ENCODE measurements at regions not wholly inside any gene's neighbourhood (a gene's known extent, or its start where the extent isn't known, plus 50 kb on each side); places are given as distances from the start of the nearest gene placed in this dataset.
"Not testable (repeated sequence)": the region's sequence is repeated elsewhere in the genome, so short reads cannot be mapped to it uniquely, and the experiment has no call there.

DNA sequence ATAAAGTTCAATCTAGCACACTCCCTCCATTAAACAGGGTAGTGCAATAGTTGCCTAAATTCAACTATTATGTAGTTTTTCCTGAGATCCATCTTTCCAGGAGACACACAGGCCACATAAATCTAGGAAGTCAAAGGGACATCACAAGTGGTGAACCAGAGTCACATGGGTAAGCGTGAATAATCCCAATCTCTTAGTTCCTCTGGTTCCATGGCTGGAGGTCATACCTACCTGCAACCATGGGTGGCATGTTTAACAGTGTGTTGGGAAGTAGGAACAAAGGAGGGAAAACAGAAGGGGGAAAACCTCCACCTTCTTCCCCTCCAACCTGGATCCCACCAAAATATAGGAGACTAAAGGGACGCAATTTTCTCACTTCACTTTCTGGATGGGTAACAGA is 2651.6 kb downstream of the ARAP2 start:
- no peak for DNase-seq

DNA sequence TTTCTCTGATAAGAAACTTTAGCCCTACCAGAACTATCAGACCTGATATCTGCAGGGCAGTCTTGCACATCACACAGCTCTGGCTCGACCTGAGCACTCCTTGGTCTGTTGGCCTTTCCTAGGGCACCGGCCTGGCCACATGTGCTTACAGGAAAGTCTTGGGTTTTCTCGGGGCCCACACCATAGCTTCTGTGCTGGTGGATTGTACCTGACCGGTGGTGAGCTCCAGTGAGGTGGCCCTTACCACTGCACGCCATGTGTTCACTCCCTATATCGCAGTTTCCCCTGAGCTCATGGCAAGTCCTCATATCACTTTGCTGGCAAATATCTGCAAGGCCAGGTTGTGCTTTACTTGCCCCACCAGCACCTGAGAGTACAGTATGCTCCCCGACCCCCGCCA is 2637.4 kb downstream of the ARAP2 start:
- no peak for DNase-seq

DNA sequence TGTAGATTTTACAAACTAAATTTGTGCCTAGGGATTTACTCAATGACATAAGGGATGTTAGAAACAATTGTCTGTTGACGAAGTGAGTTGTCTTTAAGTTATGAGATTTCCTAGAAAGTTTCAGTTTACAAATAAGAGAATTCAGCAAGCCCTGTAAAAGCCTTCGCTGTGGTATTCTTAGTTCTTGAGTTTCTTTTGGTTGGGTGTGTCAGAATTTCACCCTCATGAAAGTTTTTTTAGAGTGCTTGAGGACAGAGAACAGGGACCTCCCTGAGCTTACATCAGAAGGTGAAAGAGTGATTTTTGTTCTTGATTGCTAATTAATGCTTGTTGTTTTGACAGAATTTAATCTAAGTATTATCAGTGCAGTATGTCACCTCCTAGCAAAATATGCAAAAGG is 2628.2 kb downstream of the ARAP2 start:
- no peak for DNase-seq

DNA sequence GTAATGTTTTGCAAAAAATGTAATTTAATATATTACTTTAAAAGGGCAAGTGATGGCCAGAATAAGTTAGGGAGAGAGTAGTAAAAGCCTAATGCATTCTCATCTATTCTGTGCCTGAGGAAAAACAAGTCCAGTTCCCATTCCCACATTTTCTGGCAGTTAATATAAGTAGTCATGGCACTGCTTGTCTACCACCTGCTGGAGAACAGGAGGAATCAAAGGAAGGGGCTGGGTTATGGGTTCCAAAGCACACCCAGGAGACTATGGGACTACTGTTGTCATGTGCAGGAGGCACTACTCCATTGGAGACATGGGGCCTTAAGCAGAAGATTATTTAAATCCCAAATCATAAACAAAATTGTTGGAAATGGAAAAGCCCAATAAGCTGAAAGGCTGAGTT is 2618.6 kb downstream of the ARAP2 start:
- DNase-seq, result no peak

DNA sequence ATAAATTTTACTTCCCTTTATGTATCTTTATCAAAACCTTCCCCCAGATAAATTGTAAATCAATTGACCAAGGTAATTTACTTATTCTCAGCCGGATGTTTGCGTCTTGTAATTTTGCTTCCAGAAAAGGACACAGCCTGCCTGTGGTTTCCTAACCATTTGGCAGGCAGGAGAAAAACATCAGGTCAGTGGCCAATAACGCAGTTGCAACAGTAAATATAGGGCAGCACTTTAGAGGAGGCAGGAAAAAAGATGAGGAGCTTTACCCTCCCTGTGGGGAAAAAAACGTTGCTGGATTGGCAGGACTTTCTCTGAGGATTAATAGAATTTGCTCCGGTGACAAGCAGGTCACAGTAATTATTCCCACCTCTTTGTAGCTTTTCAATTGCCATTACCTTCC is 2618.1 kb downstream of the ARAP2 start:
- DNase-seq, result no peak

DNA sequence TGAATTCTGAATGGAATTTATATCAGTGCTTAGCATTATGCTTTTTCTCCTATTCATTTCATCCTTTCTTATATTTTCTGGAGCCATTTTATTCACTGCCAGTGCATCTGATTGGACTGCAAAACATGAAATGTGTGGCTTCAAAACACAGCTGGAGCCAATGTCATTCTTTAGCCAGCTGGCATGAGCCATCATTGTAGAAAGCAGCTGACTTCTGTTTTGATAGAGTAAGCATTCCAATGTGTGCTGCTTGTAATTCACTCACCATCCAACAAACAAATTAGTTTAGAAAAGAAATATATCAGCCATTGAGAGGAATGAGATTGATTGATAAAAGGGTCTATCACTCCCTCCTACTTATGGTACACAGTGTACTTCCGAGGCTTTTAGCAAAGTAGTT is 2616.0 kb downstream of the ARAP2 start:
- no peak for DNase-seq

DNA sequence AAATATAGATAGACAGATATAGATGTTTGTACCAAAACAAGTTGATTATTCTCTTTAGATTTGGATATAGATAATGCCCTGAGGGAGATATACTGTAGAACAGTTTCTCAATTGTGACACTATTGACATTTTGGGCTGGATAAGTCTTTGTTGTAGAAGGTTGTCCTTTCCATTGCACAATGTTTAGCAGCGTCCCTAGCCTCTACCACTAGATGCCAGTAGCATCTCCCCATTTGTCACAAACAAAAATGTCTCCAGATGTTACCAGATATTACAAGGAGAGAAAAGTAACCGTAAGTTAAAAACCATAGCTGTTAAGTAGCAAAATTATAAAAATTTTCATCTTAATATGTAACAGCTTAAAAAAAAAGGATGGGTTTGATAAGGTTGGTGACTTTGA is 2595.3 kb downstream of the ARAP2 start:
- DNase-seq, result no peak

DNA sequence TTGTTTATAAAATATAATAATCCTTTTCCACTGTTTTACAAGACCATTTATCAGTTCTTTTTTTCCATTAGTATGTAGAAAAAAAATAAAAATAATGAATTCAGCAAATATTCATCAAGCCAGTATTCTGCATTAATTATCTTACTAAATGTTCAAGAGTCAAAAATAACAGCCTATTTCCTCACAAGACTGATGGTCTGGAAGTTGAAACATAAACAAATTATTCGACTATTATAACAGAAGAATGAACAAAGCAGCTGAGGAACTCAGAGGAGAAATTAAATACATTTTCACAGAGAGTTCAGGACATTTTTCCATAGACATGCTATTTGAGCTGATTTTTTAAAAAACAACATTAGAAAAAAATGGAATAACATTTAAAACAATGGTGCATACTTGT is 2594.8 kb downstream of the ARAP2 start:
- no peak for DNase-seq

DNA sequence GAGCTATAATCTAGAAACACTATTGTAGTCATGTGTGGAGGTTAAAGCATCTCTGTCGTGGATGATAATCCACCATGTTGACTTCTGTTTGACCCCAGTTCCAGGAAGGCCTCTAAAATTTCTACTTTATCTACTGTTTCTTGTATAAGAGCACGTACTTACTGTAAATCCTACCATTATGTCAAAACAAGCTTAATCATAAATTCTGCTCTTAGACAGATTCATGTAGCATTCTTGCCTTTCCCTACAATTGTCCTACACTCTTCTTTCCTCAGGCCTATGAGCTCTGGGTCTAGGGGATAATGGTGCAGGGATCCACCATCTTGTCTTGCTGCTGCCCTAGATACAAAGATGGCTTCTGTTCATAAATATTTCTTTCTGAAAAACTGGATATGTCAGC is 2594.3 kb downstream of the ARAP2 start:
- DNase-seq, result no peak

DNA sequence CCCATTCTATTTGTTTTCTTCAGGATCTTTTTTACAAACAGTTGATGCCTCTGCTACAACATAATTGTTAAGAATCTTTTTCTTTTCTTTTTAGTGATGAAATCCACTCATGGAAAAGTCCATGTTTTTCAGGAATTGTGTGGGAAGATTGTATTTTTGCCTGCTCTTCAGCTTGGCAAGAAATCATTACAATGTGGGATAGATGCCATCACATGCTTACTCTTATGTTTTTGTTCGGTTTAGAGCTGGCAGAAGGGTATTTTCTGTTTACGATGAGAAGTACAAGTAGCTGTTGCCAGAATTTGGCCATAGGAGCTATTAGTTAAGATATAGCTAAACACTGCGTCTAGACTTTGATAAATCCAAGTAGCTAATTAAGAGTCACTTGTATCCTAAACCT is 2585.3 kb downstream of the ARAP2 start:
- DNase-seq, result no peak

DNA sequence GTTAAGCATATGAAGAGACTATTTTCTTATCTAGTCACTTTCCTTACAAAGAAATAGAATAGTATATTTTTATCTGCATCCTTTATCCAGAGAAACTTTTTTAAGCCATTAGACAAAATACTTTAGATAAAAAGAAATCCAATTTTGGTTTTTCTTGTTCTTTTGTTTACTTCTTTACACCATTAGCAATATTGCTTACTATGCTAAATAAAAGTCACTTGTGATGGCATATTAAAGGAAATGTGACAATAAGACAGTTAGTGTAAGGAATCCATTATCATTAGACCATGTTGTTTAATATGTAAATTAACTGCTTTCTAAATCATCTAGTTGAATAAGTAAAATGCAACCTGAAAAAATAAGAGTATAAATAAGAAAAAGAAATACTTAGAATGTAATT is 2582.7 kb downstream of the ARAP2 start:
- DNase-seq, result no peak

DNA sequence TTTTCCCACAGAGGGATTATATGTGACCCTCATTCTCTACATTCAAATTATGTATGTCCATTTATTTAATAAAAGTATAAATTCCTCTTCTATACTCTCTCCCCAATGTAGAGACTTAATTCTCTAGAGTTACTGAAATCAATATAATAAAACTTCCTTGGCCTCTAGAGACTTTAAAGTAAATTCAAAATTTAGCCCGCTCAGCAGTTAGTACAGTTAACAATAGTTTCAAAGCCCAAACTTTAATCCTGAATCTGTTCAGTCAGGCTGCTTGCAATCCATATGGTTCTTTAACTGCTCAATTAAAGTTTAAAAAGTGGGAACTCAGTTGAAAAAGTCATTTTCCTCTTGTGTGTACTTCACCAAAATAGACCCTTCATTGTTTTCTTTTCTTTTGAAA is 2558.4 kb downstream of the ARAP2 start:
- no peak for DNase-seq

DNA sequence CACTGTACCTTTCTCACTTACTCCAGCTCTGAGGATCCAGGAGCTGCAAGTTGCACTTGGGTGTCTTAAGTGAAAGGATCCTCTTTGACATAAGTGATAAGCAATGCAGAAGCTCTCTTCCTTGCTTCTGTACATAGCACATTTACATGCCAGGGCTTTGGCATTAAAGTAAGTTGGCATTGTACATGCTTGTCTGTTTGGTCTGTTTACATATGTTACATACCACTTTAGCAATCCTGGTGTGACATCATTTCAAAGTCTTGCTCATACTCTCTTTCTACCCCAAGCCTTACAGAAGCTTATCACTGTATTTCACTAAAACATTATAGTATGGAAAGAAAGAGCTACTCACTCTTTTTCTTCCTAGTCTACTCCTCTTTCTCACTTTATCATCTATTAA is 2548.3 kb downstream of the ARAP2 start:
- no peak for DNase-seq

DNA sequence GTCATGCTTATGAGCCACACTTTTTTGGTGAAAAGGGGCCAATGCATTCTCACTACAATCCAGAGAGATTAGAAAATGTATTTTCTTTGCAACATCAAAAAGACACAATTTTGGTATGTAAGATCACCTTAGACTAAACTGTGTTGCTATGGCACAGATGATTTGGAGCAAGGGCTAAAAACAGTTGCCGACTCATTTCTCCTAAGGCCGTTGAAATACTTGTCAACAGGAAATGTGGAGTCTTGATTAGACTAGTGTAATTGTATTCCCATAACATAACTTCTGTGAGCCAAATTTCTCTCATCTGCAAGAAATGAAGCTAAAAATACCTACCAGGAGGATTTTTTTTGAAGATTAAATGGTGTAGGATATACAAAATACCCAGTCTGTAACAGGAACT is 2547.7 kb downstream of the ARAP2 start:
- DNase-seq, result no peak

DNA sequence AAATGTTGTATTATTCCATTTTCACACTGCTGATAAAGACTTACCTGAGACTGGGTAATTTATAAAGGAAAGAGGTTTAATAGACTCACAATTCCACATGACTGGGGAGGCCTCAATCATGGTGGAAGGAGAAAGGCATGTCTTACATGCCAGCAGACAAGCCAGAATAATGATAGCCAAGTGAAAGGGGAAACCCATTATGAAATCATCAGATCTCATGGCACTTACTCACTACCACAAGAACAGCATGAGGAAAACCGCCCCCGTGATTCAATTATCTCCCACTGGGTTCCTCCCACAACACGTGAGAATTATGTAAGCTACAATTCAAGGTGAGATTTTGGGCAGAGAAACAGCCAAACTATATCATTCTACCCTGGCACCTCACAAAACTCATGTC is 2535.1 kb downstream of the ARAP2 start:
- DNase-seq, result no peak

DNA sequence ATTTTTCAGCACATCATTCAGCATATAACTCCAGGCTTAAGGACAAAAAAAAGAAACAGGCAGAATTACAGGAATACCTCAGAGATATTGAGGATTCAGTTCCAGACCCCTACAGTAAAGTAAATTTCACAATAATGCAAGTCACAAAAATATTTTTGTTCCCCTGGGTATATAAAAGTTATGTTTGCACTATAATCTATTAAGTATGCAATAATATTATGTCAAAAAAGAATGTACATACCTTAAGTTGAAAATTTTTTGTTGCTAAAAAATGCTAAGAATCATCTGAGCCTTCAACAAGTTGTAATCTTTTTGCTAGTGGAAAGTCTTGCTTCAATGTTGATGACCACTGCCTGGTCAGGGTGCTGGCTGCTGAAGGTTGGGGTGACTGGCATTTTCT is 2532.5 kb downstream of the ARAP2 start:
- no peak for DNase-seq

DNA sequence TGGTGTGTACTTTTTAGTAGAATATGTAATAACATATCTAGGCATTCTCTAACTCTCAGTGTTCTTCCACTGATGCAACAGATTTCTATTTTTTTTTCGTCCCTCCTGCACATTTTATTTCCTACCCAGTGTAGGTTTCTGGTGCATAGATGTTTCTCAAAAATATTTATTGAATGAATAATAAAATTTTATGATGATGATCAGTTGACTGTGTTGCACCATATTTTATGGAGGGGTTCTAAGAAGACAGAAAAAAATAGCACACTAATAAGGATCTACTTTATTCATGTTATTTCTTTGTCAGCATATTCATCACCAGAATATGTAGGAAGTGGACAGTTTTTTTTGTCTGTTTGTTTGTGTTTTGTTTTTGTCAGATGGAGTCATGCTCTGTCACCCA is 2529.3 kb downstream of the ARAP2 start:
- DNase-seq, result no peak

DNA sequence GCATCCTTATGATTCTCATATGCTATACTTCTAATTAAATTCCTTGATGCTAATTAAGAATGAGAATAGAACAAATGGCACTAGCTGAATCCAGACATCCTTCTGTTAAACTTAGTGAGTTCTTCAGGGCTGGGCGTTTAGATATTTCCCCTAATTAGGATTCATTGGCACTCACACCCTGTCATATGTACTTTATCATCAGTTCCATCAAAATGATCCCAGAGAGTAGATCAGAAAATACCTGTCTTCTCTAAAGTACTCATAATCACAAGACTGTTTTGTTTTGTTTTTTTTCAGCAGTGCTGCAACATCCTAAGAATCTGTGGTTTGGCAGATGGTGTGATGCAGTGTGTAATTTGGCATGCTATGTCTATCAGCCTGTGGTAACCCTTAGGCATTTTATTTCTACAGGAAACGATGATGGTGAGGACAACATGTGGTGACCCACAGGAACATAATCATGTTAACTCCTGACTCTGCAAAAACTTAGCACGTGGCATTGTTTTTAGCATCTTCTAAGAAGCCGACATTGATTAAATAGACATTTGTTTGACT is 2528.4 kb downstream of the ARAP2 start:
- no peak for DNase-seq

DNA sequence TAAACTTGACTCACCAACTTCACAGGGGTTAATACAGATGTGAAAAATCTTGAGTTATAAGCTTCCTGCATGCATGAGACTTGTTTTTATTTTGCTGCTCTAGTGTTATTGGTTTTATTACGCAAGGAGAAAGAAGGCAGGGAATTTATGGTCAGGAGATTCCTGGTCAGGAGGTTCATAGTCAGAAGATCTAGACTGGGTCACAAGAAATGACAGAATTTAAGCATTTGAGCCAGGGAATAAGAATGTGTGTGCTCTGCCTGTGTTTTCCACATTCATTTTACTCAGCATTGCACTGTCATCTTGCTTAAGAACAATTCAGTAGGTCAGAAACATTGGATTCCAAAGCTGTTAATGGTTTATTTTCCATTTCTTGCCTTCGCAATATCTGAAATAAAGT is 2522.1 kb downstream of the ARAP2 start:
- no peak for DNase-seq

DNA sequence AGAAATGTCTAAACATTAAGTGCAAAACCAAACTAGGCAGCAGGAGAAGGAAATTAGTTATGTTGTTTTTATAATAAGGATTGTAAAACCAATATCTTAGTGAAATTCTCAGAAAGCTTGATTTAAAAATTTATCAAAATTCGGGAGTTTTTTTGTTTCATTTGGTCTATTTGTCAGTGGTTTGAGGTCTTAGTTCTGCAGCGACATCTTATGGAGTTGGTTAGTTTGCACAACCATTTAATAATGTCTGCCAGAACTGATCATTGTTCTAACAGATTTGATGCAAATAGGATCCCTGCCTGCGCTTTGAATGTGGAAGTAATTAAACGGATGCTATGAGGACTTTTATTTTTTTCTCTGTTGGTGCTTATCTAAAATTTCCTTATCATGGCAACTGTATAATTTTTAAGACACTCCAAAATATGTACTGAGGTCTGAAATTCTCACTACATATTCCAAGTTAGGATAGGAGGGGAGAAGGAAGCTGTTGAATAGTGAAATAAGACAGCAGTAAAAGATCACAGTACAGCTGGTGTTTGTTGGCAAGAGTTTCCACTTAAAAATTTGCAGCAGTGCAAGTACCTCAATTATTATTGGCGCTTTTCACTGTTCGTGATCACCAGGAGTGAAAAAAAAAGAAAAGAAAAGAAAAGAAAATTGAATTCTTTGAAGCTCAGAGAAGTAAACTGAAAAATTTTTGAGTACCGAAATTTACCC is 2521.4 kb downstream of the ARAP2 start:
- no peak for DNase-seq

DNA sequence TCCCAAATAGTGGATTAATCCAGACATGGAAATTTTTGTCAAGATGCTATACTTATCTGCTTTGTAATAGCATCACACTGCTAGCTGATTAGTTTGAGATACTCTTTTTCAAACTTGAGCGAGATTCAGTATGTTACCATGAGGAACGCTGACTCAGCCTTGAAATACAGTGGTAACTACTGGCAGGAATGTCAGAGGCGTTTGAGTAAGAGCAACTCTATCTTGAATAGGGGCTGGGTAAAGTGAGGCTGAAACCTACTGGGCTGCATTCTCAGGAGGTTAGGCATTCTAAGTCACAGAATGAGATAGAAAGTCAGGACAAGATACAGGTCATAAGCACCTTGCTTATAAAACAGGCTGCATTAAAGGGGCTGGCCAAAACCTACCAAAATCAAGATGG is 2519.6 kb downstream of the ARAP2 start:
- no peak for DNase-seq

DNA sequence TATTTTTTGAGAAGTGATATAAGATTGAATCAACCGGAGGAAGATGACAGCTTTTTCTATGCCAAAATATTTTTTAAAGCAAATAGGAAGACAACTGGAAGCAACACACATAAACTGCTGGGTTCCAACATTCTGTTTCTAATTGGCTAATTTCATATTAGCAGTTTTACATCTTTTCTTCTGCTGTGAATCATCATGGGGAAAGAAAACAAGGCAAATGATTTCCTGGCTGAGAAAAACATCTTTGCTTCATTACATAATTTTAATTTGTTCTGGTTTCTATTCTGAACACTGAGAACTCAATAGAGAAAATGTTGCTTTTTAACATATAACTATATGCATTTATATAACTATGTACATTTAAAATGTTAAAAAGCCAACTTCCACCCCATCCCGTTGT is 2518.5 kb downstream of the ARAP2 start:
- DNase-seq, result no peak

DNA sequence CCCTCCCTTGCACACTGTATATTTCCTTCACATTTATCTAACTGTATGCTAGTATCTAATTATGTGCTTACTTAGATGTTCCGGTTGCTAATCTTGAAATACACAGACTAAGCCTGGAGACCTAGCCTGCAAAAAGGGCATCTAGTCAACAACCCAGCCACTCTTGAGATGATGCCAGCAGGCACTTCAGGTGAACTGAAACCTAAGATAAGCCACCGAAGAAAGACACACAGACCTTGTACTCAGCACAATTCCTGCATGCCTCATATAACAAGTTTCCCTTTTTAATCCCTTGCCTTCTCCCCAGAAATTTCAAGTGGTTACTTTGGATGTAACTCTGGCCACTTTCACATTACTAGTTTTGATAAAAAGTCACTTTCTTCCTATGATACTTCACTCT is 2506.6 kb downstream of the ARAP2 start:
- no peak for DNase-seq

DNA sequence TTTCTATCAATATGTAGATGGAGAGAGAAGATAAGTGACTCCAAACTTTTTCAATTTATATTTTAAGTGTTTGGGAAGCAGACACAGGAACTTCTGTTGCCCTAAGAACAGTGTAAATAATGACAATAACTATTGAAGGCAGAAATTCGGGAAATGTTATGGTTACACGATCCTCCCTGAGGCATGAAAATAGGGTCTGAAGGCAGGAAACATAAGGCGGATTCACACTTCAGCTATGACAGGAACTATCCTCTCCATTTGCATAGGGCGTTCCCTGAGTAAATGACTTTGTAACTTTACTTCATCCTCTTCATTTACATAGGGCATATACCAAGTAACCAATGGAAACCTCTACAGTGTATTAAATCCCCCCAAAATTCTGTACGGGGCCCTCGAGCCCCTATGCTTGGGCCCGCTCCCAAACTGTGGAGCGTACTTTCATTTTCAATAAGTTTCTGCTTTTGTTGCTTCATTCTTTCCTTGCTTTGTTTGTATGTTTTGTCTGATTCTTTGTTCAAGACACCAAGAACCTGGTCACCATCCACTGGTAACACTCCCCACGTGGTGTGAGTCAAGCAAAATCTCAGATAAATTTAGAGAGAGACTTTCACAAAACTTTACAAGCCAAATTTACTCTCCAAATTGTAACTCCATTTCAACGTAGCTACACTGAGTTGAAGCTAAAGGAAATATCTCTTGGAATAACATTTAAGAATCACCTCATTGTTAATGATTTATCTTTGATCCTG is 2504.3 kb downstream of the ARAP2 start:
- no peak for DNase-seq

DNA sequence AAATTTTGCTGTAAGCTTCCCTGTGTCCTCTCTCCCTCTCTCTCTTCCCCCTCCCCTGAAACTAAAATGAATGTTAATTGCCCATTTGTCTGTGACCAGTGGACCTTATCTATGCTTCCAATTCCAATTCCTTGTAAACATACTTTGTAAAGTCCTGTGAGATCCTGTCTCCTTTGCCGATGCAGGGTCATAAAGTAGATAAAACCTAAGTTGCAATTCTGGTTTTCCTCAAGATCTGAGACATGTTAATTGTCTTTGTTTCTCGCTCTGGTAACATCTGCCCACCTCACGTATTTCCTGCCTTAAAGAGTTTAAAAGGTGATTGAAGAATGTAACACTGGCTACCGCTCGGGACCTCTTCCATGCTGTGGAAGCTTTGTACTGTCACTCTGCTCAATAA is 2503.4 kb downstream of the ARAP2 start:
- not testable (repeated sequence) for DNase-seq

All from stimulated activated CD4-positive, alpha-beta T cell treated with anti-CD3 and anti-CD28 coated beads, Interleukin-4, amount 100 ng/mL, for 4 hours (primary cell).